K562 (cell line): ENCODE measurements at regions not wholly inside any gene's neighbourhood (a gene's known extent, or its start where the extent isn't known, plus 50 kb on each side); places are given as distances from the start of the nearest gene placed in this dataset.

Experiments
- ATF1 ChIP-seq, 2 experiments: fragments of 450-650 bp in 1 of 2; IDR thresholded peaks; 2 replicates each; pipeline ENCODE4 v1.6.1; 2016; ENCODE audit warnings: missing compliant biosample characterization in 1 of 2, missing genetic modification characterization in 1 of 2
- BACH1 ChIP-seq: fragments of 200-800 bp; sonication (Bioruptor generic); IDR thresholded peaks from 2 replicates; pipeline ENCODE4 v1.6.1; 2016; ENCODE audit warnings: missing genetic modification characterization, missing compliant biosample characterization
- CBX1 ChIP-seq: sonication (generic); IDR thresholded peaks from 2 replicates; pipeline ENCODE4 v1.6.1; 2016; ENCODE audit warnings: antibody characterized with exemption, low read depth, mild to moderate bottlenecking
- EZH2 ChIP-seq: IDR thresholded peaks from 2 replicates; pipeline ENCODE4 v1.6.1; 2012; ENCODE audit warnings: low read depth, mild to moderate bottlenecking, inconsistent platforms, low read length, borderline replicate concordance
- FOXJ3 ChIP-seq: sonication (generic); formaldehyde crosslinking; IDR thresholded peaks from 2 replicates; pipeline ENCODE4 v1.4.0; 2020; ENCODE audit warnings: mild to moderate bottlenecking, missing genetic modification reagents
- HDAC3 ChIP-seq: fragments of 450-650 bp; IDR thresholded peaks from 2 replicates; pipeline ENCODE4 v1.6.1; 2018; ENCODE audit warnings: borderline replicate concordance, mild to moderate bottlenecking, moderate library complexity; ENCODE audit not compliant: partially characterized antibody
- MYBL2 ChIP-seq, 2 experiments: fragments of 450-650 bp in 1 of 2; sonication (generic) in 1 of 2; formaldehyde crosslinking in 1 of 2; IDR thresholded peaks; 2 replicates each; pipeline versions ENCODE4 v1.6.1 to v1.8.1; 2017 to 2022; ENCODE audit warnings: borderline replicate concordance in 1 of 2, inconsistent platforms in 1 of 2, low read depth in 1 of 2, mild to moderate bottlenecking in 1 of 2, missing genetic modification reagents in 1 of 2, moderate library complexity in 1 of 2
- MYNN ChIP-seq, 2 experiments: sonication (generic); formaldehyde crosslinking in 1 of 2; IDR thresholded peaks; 2 replicates each; pipeline versions ENCODE4 v1.5.0 to v1.6.1; 2016 to 2020; ENCODE audit warnings: antibody characterized with exemption in 1 of 2, missing genetic modification reagents in 1 of 2
- NFE2 ChIP-seq: IDR thresholded peaks from 2 replicates; pipeline ENCODE4 v1.6.1; 2014; ENCODE audit warnings: antibody characterized with exemption, low read depth
- NFE2L1 ChIP-seq: fragments of 450-650 bp; IDR thresholded peaks from 2 replicates; pipeline ENCODE4 v1.6.1; 2016; ENCODE audit warnings: missing genetic modification characterization, low read depth, mild to moderate bottlenecking, missing compliant biosample characterization, moderate library complexity, borderline replicate concordance
- NR2C2 ChIP-seq, 2 experiments: fragments of 200-800 bp in 1 of 2; sonication (Bioruptor generic) in 1 of 2; sonication (generic) in 1 of 2; formaldehyde crosslinking in 1 of 2; IDR thresholded peaks; 2 replicates each; pipeline versions ENCODE4 v1.6.1 to v1.8.0; 2016 to 2022; ENCODE audit warnings: mild to moderate bottlenecking in 1 of 2, missing compliant biosample characterization in 1 of 2, missing genetic modification characterization in 1 of 2, missing genetic modification reagents in 1 of 2
- TAF7 ChIP-seq: fragments of 450-650 bp; IDR thresholded peaks from 2 replicates; pipeline ENCODE4 v1.6.1; 2016; ENCODE audit warnings: missing genetic modification characterization, missing compliant biosample characterization
- TOE1 ChIP-seq, 2 experiments: fragments of 450-650 bp in 1 of 2; sonication (generic) in 1 of 2; formaldehyde crosslinking in 1 of 2; IDR thresholded peaks; 2 replicates each; pipeline versions ENCODE4 v1.7.1 to v1.8.0; 2016 to 2022; ENCODE audit warnings: borderline replicate concordance in 2 of 2, mild to moderate bottlenecking in 2 of 2, antibody characterized with exemption in 1 of 2, inconsistent platforms in 1 of 2, low read depth in 1 of 2, missing genetic modification reagents in 1 of 2, moderate library complexity in 1 of 2
- ZFP36 ChIP-seq: fragments of 150-350 bp; IDR thresholded peaks from 2 replicates; pipeline ENCODE4 v1.6.1; 2018; ENCODE audit warnings: low read length, low read depth; ENCODE audit not compliant: partially characterized antibody
- TF ChIP-seq, protein P1 (sequence below): sonication (generic); formaldehyde crosslinking; IDR thresholded peaks from 2 replicates; pipeline ENCODE4 v1.8.0; 2022; ENCODE audit warnings: mild to moderate bottlenecking, low read depth, missing genetic modification reagents
- TF ChIP-seq, protein P2 (sequence below), 2 experiments: IDR thresholded peaks in 1 of 2; conservative IDR thresholded peaks in 1 of 2; 2 replicates each; pipeline ENCODE4 v1.6.1; 2016; ENCODE audit warnings: low read depth in 2 of 2, mild to moderate bottlenecking in 1 of 2, missing compliant biosample characterization in 1 of 2, missing genetic modification characterization in 1 of 2, moderate library complexity in 1 of 2
- TF ChIP-seq, protein P3 (sequence below): fragments of 450-650 bp; formaldehyde crosslinking; IDR thresholded peaks from 2 replicates; pipeline ENCODE4 v1.4.0; 2020; ENCODE audit warnings: mild to moderate bottlenecking, moderate library complexity
- TF ChIP-seq, protein P4 (sequence below): fragments of 250-450 bp; sonication (Bioruptor Pico); IDR thresholded peaks from 2 replicates; pipeline ENCODE4 v1.4.0; 2020

DNA sequence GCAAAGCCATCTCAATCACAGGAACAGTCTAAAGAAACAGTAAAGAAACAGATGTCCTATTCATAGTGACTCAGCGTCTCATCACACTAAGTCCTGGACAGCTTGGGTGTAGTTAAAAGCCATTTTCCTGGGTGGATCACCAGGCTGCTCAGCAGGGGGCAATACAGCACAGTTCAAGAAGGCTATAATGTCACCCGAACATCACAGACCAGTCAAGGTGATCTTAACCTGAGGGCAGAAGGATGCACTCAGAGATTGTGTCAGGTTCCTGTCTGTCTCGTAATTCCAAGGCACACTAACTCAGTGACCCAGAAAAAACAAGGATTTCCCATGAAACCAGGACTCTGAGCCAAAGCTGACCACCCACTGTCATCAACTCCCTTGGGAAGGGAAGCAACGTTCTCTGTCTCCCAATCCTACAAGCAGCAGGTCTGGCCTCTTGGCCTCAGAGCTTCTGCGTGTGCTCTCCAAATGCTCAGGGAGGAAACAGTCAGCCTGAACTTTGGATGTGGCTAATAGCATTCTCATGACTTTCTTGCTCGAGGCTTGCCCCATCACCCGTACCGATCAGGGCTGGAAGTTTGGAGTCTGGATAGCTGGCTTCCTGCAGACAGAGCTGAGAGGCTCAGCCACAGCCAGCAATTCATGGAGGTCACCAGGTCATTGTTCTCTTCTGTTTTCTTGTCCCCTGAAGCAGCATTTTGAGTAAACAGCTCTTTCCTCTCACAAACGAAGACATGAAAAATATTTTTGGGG lies 90.4 kb upstream of the FAM171A1 start (continued):
- TF ChIP-seq, protein P1, sequence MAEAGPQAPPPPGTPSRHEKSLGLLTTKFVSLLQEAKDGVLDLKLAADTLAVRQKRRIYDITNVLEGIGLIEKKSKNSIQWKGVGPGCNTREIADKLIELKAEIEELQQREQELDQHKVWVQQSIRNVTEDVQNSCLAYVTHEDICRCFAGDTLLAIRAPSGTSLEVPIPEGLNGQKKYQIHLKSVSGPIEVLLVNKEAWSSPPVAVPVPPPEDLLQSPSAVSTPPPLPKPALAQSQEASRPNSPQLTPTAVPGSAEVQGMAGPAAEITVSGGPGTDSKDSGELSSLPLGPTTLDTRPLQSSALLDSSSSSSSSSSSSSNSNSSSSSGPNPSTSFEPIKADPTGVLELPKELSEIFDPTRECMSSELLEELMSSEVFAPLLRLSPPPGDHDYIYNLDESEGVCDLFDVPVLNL (CRISPR knock-in tag), result no peak
- TF ChIP-seq NFE2L1 (tag), result 0 out of 2 replicates have a peak, but pooled peaks have one; percentile 3
- no peak for TF ChIP-seq TAF7
- TF ChIP-seq ZFP36, result no peak
- TF ChIP-seq MYBL2 (IDR thresholded peaks at IDR 0.05; ENCODE audit: low read depth), result no peak
- no peak for TF ChIP-seq MYBL2 (CRISPR knock-in tag; IDR thresholded peaks at IDR 0.05; ENCODE audit: borderline replicate concordance)
- TF ChIP-seq, protein P2, sequence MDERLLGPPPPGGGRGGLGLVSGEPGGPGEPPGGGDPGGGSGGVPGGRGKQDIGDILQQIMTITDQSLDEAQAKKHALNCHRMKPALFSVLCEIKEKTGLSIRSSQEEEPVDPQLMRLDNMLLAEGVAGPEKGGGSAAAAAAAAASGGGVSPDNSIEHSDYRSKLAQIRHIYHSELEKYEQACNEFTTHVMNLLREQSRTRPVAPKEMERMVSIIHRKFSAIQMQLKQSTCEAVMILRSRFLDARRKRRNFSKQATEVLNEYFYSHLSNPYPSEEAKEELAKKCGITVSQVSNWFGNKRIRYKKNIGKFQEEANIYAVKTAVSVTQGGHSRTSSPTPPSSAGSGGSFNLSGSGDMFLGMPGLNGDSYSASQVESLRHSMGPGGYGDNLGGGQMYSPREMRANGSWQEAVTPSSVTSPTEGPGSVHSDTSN (CRISPR knock-in tag; IDR thresholded peaks at IDR 0.05; ENCODE audit: low read depth), result no peak
- TF ChIP-seq, protein P2 (tag; conservative IDR thresholded peaks at IDR 0.05; ENCODE audit: low read depth), result no peak
- TF ChIP-seq EZH2, result no peak
- TF ChIP-seq CBX1, result no peak
- TF ChIP-seq TOE1 (IDR thresholded peaks at IDR 0.05; ENCODE audit: borderline replicate concordance), result no peak
- no peak for TF ChIP-seq TOE1 (CRISPR knock-in tag; IDR thresholded peaks at IDR 0.05; ENCODE audit: borderline replicate concordance, low read depth)
- no peak for TF ChIP-seq BACH1 (tag)
- no peak for TF ChIP-seq FOXJ3
- TF ChIP-seq NR2C2 (CRISPR knock-in tag; IDR thresholded peaks at IDR 0.05), result no peak
- no peak for TF ChIP-seq NR2C2 (tag; IDR thresholded peaks at IDR 0.05)
- peak; percentile 94 for TF ChIP-seq NFE2
- TF ChIP-seq, protein P3, sequence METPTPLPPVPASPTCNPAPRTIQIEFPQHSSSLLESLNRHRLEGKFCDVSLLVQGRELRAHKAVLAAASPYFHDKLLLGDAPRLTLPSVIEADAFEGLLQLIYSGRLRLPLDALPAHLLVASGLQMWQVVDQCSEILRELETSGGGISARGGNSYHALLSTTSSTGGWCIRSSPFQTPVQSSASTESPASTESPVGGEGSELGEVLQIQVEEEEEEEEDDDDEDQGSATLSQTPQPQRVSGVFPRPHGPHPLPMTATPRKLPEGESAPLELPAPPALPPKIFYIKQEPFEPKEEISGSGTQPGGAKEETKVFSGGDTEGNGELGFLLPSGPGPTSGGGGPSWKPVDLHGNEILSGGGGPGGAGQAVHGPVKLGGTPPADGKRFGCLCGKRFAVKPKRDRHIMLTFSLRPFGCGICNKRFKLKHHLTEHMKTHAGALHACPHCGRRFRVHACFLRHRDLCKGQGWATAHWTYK (CRISPR knock-in tag), result no peak
- 0 out of 2 replicates have a peak, but pooled peaks have one; percentile 33 for TF ChIP-seq MYNN (IDR thresholded peaks at IDR 0.05)
- TF ChIP-seq MYNN (CRISPR knock-in tag; IDR thresholded peaks at IDR 0.05), result no peak
- no peak for TF ChIP-seq HDAC3
- TF ChIP-seq, protein P4, sequence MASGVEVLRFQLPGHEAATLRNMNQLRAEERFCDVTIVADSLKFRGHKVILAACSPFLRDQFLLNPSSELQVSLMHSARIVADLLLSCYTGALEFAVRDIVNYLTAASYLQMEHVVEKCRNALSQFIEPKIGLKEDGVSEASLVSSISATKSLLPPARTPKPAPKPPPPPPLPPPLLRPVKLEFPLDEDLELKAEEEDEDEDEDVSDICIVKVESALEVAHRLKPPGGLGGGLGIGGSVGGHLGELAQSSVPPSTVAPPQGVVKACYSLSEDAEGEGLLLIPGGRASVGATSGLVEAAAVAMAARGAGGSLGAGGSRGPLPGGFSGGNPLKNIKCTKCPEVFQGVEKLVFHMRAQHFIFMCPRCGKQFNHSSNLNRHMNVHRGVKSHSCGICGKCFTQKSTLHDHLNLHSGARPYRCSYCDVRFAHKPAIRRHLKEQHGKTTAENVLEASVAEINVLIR (CRISPR knock-in tag), result no peak
- TF ChIP-seq ATF1 (CRISPR knock-in tag; IDR thresholded peaks at IDR 0.05), result no peak
- 0 out of 2 replicates have a peak, but pooled peaks have one; percentile 27 for TF ChIP-seq ATF1 (tag; IDR thresholded peaks at IDR 0.05)
